Prostate gland (tissue), 2 donors: ENCODE measurements at regions not wholly inside any gene's neighbourhood (a gene's known extent, or its start where the extent isn't known, plus 50 kb on each side); places are given as distances from the start of the nearest gene placed in this dataset.

Source experiments
- DNase-seq: peaks from one replicate; pipeline ENCODE4 v3.0.0-alpha.2; 2019; ENCODE audit warnings: low spot score
- H3K27ac ChIP-seq, 2 donors: fragments of 200-600 bp; sonication (generic); 2 replicates each; pipeline ENCODE4 v1.5.1; 2017 to 2019
- H3K27me3 ChIP-seq: fragments of 200-600 bp; sonication (generic); replicated peaks from 2 replicates; pipeline ENCODE4 v1.5.1; 2019; ENCODE audit not compliant: insufficient read depth
- H3K36me3 ChIP-seq, 2 donors: fragments of 200-600 bp; sonication (generic); 1 replicate in 1 of 2; 2 replicates in 1 of 2; pipeline versions ENCODE4 v1.5.1 to v1.8.1; 2017 to 2019
- H3K4me1 ChIP-seq: fragments of 200-600 bp; sonication (generic); replicated peaks from 2 replicates; pipeline ENCODE4 v1.5.1; 2019
- H3K4me3 ChIP-seq, 2 donors: fragments of 200-600 bp; sonication (generic); 2 replicates each; pipeline ENCODE4 v1.5.1; 2017 to 2019
- H3K9me3 ChIP-seq: fragments of 200-600 bp; sonication (generic); 2 replicates; pipeline ENCODE4 v1.5.1; 2017
- CTCF ChIP-seq, 4 experiments: fragments of 200-600 bp in 2 of 4; fragments of 450-650 bp in 2 of 4; sonication (generic) in 2 of 4; IDR thresholded peaks; 1 replicate in 3 of 4; 2 replicates in 1 of 4; pipeline ENCODE4 v1.5.1; 2016 to 2019; ENCODE audit warnings: antibody characterized with exemption in 4 of 4, mild to moderate bottlenecking in 2 of 4, moderate library complexity in 2 of 4
- POLR2A ChIP-seq: fragments of 450-650 bp; IDR thresholded peaks from one replicate; pipeline ENCODE4 v1.6.1; 2016; ENCODE audit warnings: antibody characterized with exemption, mild to moderate bottlenecking
- POLR2AphosphoS5 ChIP-seq: sonication (generic); formaldehyde crosslinking; IDR thresholded peaks from one replicate; pipeline ENCODE4 v1.6.1; 2017; ENCODE audit warnings: antibody characterized with exemption
- WGBS: methylation state at CpG from one replicate; pipeline ENCODE4 v1.1.5; 2018; 5-methylcytosine and 5-hydroxymethylcytosine counted together
- intact Hi-C: fragments of 100-400 bp; cut with DNase I; formaldehyde crosslinking; loops from one replicate; pipeline ENCODE4 v1.14.2; 2022

- intact Hi-C loops, result no loop called here
- TF ChIP-seq CTCF (IDR thresholded peaks at IDR 0.05) (no peak), POLR2A (no peak), POLR2AphosphoS5 (no peak)
- Histone ChIP-seq H3K9me3 (no peaks in the 10 kb centered on the region), H3K36me3 (no peaks in the 10 kb centered on the region), H3K4me1 (no peaks in the 10 kb centered on the region), H3K27ac (no peak overlapping the region), H3K4me3 (no peak overlapping the region), H3K27me3 (no peaks in the 10 kb centered on the region)
- 51% methylated on average over 8 of the region's 8 CpGs for WGBS
- DNase-seq, result no peak
These were observed 217.6 kb downstream of the TMEM167A start for GRCh38 chr5:82859451-82860140.

- Histone ChIP-seq H3K27me3 (no peaks in the 10 kb centered on the region), H3K4me1 (no peaks in the 10 kb centered on the region), H3K36me3 (no peaks in the 10 kb centered on the region), H3K27ac (no peak overlapping the region), H3K4me3 (no peak overlapping the region), H3K9me3 (no peaks in the 10 kb centered on the region)
- intact Hi-C loops, result no loop called here
- 43% methylated on average over 9 of the region's 9 CpGs for WGBS
- TF ChIP-seq POLR2AphosphoS5, result no peak
- no peak for TF ChIP-seq CTCF (IDR thresholded peaks at IDR 0.05)
- no peak for TF ChIP-seq POLR2A
- no peak for DNase-seq
These were observed 218.8 kb downstream of the TMEM167A start for GRCh38 chr5:82858151-82859025.

GRCh38 chr5:82855893-82856550, 221.2 kb downstream of the TMEM167A start:
- Histone ChIP-seq H3K27ac (no peak overlapping the region), H3K4me3 (no peak overlapping the region), H3K9me3 (no peaks in the 10 kb centered on the region), H3K4me1 (no peaks in the 10 kb centered on the region), H3K36me3 (no peaks in the 10 kb centered on the region), H3K27me3 (no peaks in the 10 kb centered on the region)
- intact Hi-C loops, result no loop called here
- 35% methylated on average over 5 of the region's 5 CpGs for WGBS
- DNase-seq, result no peak
- no peak for TF ChIP-seq POLR2AphosphoS5
- TF ChIP-seq POLR2A, result no peak
- TF ChIP-seq CTCF (IDR thresholded peaks at IDR 0.05), result no peak

- no peak overlapping the region for H3K4me3 ChIP-seq
- no peaks in the 10 kb centered on the region for H3K36me3 ChIP-seq
- WGBS, result 89% methylated on average over 3 of the region's 3 CpGs
- no peak for DNase-seq
- H3K4me1 ChIP-seq, result no peaks in the 10 kb centered on the region
- intact Hi-C loops, result no loop called here
- H3K27me3 ChIP-seq, result no peaks in the 10 kb centered on the region
- no peaks in the 10 kb centered on the region for H3K9me3 ChIP-seq
- H3K27ac ChIP-seq, result no peak overlapping the region
- TF ChIP-seq POLR2A (no peak), CTCF (IDR thresholded peaks at IDR 0.05) (no peak), POLR2AphosphoS5 (no peak)
These were observed 222.2 kb downstream of the TMEM167A start for GRCh38 chr5:82854956-82855355.
